Mesothelial cell of epicardium (in vitro differentiated cells): ENCODE measurements at regions not wholly inside any gene's neighbourhood (a gene's known extent, or its start where the extent isn't known, plus 50 kb on each side); places are given as distances from the start of the nearest gene placed in this dataset.

Experiments
- DNase-seq, 2 experiments: peaks; one replicate each; pipeline ENCODE4 v3.0.0; 2021; ENCODE audit warnings: low spot score in 2 of 2; ENCODE audit not compliant: unreplicated experiment in 2 of 2
- H3K27ac Mint-ChIP-seq: 2 replicates; pipeline ENCODE4 v1.8.0; 2021; ENCODE audit warnings: mixed read lengths
- H3K27me3 Mint-ChIP-seq: 2 replicates; pipeline ENCODE4 v1.8.0; 2021; ENCODE audit warnings: low read depth, mixed read lengths
- H3K36me3 Mint-ChIP-seq: 2 replicates; pipeline ENCODE4 v1.8.0; 2021; ENCODE audit warnings: mixed read lengths
- H3K4me1 Mint-ChIP-seq: 2 replicates; pipeline ENCODE4 v1.8.0; 2021; ENCODE audit warnings: mixed read lengths
- H3K4me3 Mint-ChIP-seq: 2 replicates; pipeline ENCODE4 v1.8.0; 2021; ENCODE audit warnings: mild to moderate bottlenecking, moderate library complexity, mixed read lengths
- H3K9me3 Mint-ChIP-seq: 2 replicates; pipeline ENCODE4 v1.8.0; 2021; ENCODE audit warnings: mixed read lengths
- TF ChIP-seq, protein P1 (sequence below): fragments of 200-600 bp; sonication (generic); IDR thresholded peaks from one replicate; pipeline ENCODE4 v1.5.0; 2021; ENCODE audit warnings: antibody characterized with exemption; ENCODE audit not compliant: unreplicated experiment

DNA sequence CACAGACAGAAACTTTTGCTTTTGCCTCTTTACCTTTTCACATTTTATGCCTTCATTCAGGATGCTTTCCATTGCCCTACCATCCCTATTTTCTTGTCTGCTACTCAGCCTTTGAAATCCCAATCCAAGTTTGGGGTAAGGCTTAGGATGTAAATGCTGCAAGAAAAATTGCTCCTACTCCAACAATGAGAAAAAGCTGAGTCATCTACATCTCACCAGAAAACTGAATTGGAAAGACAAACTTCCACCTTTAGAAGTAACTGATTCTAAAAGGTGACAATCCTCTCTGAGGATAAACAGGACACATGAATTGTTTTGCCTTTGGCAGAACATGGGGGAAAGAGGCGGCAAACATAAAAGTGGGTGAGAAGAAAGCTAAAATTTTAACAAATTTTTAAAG, 295.6 kb downstream of the NR2F1-AS1 start:
- no peak overlapping the region for H3K4me3 Mint-ChIP-seq
- H3K27ac Mint-ChIP-seq, result no peak overlapping the region
- H3K4me1 Mint-ChIP-seq, result peaks cover 6% of the 10 kb centered on the region
- TF ChIP-seq, protein P1, sequence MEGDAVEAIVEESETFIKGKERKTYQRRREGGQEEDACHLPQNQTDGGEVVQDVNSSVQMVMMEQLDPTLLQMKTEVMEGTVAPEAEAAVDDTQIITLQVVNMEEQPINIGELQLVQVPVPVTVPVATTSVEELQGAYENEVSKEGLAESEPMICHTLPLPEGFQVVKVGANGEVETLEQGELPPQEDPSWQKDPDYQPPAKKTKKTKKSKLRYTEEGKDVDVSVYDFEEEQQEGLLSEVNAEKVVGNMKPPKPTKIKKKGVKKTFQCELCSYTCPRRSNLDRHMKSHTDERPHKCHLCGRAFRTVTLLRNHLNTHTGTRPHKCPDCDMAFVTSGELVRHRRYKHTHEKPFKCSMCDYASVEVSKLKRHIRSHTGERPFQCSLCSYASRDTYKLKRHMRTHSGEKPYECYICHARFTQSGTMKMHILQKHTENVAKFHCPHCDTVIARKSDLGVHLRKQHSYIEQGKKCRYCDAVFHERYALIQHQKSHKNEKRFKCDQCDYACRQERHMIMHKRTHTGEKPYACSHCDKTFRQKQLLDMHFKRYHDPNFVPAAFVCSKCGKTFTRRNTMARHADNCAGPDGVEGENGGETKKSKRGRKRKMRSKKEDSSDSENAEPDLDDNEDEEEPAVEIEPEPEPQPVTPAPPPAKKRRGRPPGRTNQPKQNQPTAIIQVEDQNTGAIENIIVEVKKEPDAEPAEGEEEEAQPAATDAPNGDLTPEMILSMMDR, result no peak
- H3K27me3 Mint-ChIP-seq, result no peaks in the 10 kb centered on the region
- H3K9me3 Mint-ChIP-seq, result peaks cover 28% of the 10 kb centered on the region
- DNase-seq, result no peak
- H3K36me3 Mint-ChIP-seq, result peaks cover 9% of the 10 kb centered on the region

DNA sequence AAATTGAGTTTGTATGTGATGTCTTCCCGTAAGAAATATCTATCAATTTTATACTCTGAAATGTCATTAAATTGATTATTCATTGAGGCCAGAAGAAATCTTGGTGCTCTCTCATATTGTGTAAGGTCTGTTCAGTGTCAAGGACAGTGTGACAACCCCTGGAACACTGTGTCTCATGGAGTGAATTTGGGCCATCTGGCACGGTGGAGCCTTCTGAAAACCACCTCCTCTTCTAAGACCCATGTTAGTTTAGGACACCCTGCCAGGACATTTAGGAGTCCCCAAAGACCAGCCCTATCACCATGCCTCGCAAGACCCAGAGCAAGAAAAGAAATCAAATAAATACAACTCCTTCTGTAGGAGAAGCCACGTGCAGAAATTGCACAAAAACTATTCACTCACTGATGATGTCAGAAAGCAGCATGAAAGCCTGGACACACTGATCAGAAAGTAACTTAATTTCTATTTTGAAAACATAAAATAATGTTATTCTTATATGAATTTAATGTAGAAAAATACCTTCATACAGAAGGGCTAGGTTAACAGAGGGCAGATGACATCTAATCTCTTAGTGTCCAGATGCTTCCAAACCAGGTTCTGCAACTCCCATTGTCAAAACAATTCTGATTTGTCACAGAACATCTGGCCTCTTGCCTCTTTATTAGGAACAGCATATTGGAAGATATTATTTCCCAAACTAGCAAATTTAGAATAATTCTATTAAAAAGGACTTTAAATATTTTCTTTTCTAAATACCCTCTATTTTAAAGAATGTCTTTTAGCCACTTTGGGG, 298.8 kb downstream of the NR2F1-AS1 start:
- Mint-ChIP-seq H3K27ac (no peak overlapping the region), H3K9me3 (peaks cover 17% of the 10 kb centered on the region), H3K4me1 (peaks cover 34% of the 10 kb centered on the region), H3K4me3 (no peak overlapping the region), H3K36me3 (peaks cover 7% of the 10 kb centered on the region), H3K27me3 (no peaks in the 10 kb centered on the region)
- DNase-seq, result no peak
- TF ChIP-seq, protein P1, result no peak

DNA sequence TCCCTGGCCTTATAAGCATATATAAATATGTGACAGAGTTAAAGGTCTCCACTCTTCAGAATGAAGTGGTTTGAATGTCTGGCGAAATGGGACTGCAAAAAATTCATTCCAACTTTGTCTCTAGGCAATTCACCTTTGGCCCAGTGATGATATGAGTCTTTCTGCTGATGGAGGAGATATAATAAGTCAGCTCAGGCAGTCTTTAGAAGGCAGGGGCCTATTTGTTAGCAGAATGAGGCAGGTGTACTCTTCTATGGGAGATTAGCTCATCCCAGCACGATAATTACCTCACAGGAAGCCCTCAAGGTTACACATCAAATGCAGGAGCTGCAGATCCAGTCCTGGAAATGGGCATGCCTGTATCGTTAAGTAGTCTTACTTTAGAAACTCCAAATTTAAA, 300.5 kb downstream of the NR2F1-AS1 start:
- H3K9me3 Mint-ChIP-seq, result peaks cover 3% of the 10 kb centered on the region
- TF ChIP-seq, protein P1, result no peak
- no peak overlapping the region for H3K27ac Mint-ChIP-seq
- no peak for DNase-seq
- no peaks in the 10 kb centered on the region for H3K27me3 Mint-ChIP-seq
- no peaks in the 10 kb centered on the region for H3K36me3 Mint-ChIP-seq
- H3K4me1 Mint-ChIP-seq, result peaks cover 40% of the 10 kb centered on the region
- no peak overlapping the region for H3K4me3 Mint-ChIP-seq

DNA sequence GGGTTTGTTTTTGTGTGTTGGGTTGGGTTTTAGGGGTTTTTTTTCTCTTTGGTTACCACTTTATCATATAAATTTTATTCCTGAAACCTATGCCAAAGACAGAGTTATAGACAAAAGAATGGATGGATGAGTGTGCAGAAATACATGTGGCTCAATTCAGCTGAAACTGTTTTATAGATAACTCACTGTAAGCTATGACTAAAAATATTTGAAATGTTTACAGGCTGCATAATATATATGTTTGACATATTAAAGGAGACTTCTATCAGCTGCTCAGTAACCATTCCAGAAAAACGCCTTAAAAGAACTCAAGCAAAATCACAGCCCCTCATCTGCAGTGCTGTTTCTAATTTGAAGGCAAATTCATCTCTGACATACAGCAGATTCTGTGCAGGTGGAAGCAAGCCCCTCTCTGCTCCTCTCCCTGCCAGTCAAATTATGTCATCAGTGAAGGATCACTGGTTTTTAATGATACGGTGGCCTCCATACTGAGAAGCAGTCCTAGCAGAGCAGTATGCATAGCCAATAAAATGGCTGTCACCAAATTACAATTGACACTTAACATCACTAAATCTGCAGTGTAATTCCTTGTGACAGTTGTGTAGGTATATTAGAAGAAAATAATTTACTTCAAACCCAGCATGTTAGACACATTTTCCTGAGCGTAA, 301.6 kb downstream of the NR2F1-AS1 start:
- TF ChIP-seq, protein P1, result no peak
- Mint-ChIP-seq H3K4me3 (no peak overlapping the region), H3K27me3 (no peaks in the 10 kb centered on the region), H3K4me1 (peaks cover 45% of the 10 kb centered on the region), H3K9me3 (no peaks in the 10 kb centered on the region), H3K27ac (peak overlapping the region; percentile 51), H3K36me3 (no peaks in the 10 kb centered on the region)
- no peak for DNase-seq

DNA sequence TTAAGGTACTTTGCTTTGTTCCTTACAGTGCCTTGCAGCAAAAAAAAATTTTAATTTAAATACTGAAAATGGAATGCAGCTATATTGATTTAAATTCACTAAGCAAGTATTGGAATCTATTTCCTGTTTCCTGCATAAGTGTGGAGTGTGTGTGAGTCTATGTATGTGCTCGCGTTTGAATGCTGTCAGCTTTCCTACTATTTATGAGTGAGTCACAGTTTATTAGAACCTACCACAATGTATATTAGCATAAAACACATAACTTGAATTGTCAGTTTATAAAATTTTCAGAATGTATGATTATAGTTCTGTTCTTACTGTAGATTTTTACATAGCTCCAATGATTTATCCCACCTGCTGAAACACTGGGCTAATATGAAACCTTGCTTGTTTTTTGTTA, 302.1 kb downstream of the NR2F1-AS1 start:
- H3K4me1 Mint-ChIP-seq, result peaks cover 50% of the 10 kb centered on the region
- H3K36me3 Mint-ChIP-seq, result no peaks in the 10 kb centered on the region
- H3K4me3 Mint-ChIP-seq, result no peak overlapping the region
- TF ChIP-seq, protein P1, result no peak
- no peaks in the 10 kb centered on the region for H3K27me3 Mint-ChIP-seq
- H3K9me3 Mint-ChIP-seq, result no peaks in the 10 kb centered on the region
- H3K27ac Mint-ChIP-seq, result peak overlapping the region; percentile 51
- no peak for DNase-seq
